HK-2 (cell line): ENCODE measurements at regions not wholly inside any gene's neighbourhood (a gene's known extent, or its start where the extent isn't known, plus 50 kb on each side); places are given as distances from the start of the nearest gene placed in this dataset.
A peak's percentile ranks its signal among the peaks of the same experiment; 100 is the strongest.

ENCODE experiments used
- DNase-seq: peaks from one replicate; pipeline ENCODE4 v3.0.0-alpha.2; 2018; ENCODE audit not compliant: unreplicated experiment

GRCh38 chr2:143955401-143956065, 564.4 kb downstream of the ZEB2 start:
- no peak for DNase-seq

GRCh38 chr2:143954844-143955243, 565.1 kb downstream of the ZEB2 start:
- no peak for DNase-seq

- no peak for DNase-seq
Measured at GRCh38 chr2:143954186-143954585, 565.7 kb downstream of the ZEB2 start.

GRCh38 chr2:143953451-143954030, 566.4 kb downstream of the ZEB2 start:
- DNase-seq, result no peak

- DNase-seq, result no peak
Measured at GRCh38 chr2:143952536-143952935, 567.4 kb downstream of the ZEB2 start.

- no peak for DNase-seq
Measured at GRCh38 chr2:143950704-143951103, 569.2 kb downstream of the ZEB2 start.

- no peak for DNase-seq
Measured at GRCh38 chr2:143949121-143949848, 570.6 kb downstream of the ZEB2 start.

- DNase-seq, result no peak
Measured at GRCh38 chr2:143948710-143949109, 571.2 kb downstream of the ZEB2 start.

- DNase-seq, result no peak
Measured at GRCh38 chr2:143946436-143947391, 573.2 kb downstream of the ZEB2 start.

- DNase-seq, result no peak
Measured at GRCh38 chr2:143942486-143942885, 577.4 kb downstream of the ZEB2 start.

GRCh38 chr2:143940720-143941119, 579.2 kb downstream of the ZEB2 start:
- DNase-seq, result no peak

GRCh38 chr2:143939626-143940330, 580.1 kb downstream of the ZEB2 start:
- no peak for DNase-seq

GRCh38 chr2:143937723-143938350, 582.1 kb downstream of the ZEB2 start:
- DNase-seq, result no peak

GRCh38 chr2:143936848-143937722, 582.8 kb downstream of the ZEB2 start:
- peak; percentile 54 for DNase-seq

- no peak for DNase-seq
Measured at GRCh38 chr2:143936538-143936847, 583.4 kb downstream of the ZEB2 start.

GRCh38 chr2:143935482-143935752, 584.5 kb downstream of the ZEB2 start:
- no peak for DNase-seq

GRCh38 chr2:143934626-143935481, 585.1 kb downstream of the ZEB2 start:
- DNase-seq, result no peak

GRCh38 chr2:143933946-143934569, 585.9 kb downstream of the ZEB2 start:
- DNase-seq, result no peak

GRCh38 chr2:143930891-143931290, 589.0 kb downstream of the ZEB2 start:
- DNase-seq, result no peak
